ENCODE measurements at regions not wholly inside any gene's neighbourhood (a gene's known extent, or its start where the extent isn't known, plus 50 kb on each side); places are given as distances from the start of the nearest gene placed in this dataset.
"Not testable (repeated sequence)": the region's sequence is repeated elsewhere in the genome, so short reads cannot be mapped to it uniquely, and the experiment has no call there.

DNA sequence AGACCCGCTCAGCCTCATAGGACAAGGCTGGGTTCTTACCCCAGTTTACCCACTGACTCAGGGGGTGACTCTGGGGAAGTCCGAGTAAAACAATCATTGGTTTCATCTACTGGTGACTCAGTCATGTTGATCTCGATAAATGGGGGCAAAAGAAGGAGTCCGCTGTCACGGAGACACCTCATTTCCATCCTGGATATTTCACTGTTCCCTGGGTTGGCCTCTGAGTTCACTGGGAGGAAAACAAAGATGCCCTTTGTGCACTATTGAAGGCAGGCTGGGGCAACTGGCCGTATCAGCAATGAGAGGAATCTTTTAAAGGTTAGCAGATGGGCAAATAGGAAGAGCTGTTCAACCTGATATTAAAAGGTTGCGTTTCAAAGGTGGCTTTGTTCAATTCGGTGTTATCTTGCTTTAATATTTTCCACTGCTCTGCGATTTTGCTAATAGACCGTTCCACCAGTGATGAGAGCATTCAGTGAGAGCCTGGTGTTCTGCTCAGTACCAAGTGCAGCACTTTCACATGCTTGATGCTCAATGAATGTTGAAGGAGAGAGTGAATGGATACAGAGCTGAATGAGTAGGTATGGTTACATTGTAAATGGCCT is 110.2 kb upstream of the EGFLAM start:
- DNase-seq (ENCODE audit: low read depth), result no peak

DNA sequence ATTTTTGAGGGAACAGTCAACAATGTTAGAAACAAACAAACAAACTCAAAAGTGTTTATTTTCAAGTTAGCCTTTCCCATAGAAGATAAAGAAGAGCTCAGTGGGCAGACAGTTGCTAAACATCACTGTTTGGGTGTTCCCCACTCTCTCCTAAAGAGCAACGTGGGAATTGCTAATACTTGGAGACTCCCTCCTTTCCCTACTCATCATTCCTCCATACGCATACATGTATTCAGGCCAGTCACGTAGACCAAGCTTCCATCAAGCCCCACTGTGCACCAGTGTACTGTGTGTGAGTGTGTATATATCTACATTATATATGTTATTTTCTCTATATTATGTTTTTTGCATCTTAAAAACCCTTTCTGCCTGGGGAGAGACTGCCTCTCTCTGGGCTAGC is 115.0 kb upstream of the EGFLAM start:
- DNase-seq (ENCODE audit: low read depth), result no peak

DNA sequence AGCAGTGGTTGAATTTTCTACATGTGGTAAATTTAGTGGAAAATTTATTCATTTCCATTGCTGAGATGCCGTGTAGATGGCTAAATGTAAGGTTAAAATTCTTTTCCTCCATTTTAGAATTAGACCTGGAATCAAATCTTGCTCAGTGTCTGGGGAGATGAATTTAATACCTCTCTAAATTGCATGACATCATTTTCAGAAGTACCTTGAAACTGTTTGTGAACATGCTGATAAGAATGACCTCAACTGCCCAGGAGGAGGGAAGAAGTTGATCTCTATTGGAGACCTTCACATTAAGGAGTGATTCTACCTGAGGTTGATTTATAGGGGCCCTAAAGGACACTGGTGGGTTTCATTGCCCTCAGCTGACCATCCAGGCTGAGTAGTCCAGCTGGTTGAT is 116.7 kb upstream of the EGFLAM start:
- DNase-seq (ENCODE audit: low read depth), result no peak

DNA sequence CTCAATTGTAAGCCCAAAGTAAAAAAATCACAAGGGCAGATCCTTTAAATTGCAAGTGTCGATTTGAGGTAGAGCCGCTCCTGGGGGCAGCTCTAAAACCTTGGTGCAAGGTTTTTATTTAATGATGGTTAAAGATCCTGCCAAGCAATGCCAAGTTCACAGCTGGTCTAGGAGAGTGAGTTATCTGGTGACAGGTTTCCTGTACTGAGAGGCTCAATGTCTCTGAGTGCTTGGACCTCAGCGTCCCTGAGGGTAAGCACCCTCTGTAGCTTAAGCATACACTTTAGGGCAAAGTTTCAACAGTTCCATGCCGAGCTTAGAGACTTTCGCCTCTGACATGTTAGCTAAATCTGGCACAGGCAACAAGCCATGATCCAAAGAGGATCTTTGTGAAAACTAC is 119.8 kb upstream of the EGFLAM start:
- DNase-seq (ENCODE audit: low read depth), result no peak

DNA sequence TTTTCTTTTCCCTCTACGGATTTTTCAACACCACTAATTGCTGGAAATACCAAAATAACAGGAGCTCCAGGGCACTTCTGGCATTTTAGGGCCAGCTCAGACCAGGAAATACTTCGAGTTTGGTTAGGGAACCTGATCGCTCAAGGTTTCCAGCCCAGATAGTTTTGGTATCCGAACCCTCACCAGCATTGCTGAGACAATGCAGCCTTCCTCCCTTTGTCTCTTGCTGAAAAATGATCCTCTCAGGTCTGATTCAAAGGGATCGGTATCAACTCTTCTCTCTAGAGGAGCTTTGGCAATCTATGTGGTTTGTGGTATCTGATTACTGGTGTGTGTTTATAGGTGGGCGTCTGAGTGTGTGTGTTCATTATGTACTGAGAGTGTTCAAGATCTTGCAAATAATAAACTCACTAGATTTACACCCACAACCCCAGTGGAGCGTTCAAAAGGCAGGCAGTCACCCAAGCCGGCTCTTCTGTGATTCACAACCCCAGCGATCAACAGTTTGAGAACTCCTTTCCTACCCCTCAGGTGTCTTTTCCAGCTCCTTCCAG is 122.8 kb upstream of the EGFLAM start:
- DNase-seq (ENCODE audit: low read depth), result no peak

DNA sequence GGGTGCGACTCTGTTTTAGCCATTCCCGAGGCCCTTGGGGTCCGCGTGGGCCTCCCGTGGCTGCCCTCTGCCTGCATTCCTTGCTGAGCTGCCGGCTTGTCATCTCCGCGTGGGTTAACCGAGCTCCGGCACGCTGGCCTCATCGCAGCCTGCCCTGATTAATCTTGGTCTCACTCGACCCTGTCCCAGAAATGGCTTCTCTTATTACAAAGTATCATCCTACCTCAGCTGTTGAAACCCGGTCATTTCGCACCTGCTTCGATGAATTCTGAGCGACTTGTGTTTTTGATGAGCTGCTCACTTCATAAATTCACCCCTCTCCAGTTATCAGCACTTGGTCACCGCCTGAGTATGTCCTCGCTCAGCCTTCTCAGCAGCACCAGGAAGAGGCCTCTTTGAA is 123.5 kb upstream of the EGFLAM start:
- DNase-seq (ENCODE audit: low read depth), result no peak

DNA sequence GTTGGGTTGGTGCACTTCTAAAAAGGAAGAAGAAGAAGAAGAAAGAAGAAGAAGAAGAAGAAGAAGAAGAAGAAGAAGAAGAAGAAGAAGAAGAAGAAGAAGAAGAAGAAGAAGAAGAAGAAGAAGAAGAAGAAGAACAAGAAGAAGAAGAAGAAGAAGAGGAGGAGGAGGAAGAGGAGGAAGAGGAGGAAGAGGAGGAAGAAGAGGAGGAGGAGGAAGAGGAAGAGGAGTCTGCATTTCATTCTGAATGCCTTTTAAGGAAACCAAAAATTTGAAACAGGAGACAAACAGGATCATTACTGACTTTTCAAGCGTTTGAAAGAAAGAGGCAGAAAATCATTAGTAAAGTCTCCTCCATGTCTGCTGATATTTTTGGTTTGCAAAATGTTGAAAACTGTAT is 124.1 kb upstream of the EGFLAM start:
- not testable (repeated sequence) for DNase-seq (ENCODE audit: low read depth)

DNA sequence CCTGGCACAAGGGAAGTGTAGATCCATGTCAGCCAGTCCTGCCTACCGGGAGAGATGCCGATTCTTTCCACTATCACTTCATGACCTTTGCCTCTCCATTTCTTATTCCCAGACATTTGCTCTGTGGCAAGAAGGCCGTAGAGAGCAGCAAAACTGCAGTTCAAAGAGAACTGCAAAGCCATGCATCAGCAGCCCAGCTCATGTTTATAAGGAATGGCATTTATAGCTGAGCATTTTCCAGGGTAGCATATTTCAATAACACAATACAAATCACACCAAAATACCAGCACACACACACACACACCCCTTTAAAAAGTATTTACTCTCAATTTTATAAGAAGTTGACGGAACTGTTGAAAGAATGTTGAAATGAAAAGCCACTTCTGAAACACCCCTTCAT is 126.7 kb upstream of the EGFLAM start:
- no peak for DNase-seq (ENCODE audit: low read depth)

DNA sequence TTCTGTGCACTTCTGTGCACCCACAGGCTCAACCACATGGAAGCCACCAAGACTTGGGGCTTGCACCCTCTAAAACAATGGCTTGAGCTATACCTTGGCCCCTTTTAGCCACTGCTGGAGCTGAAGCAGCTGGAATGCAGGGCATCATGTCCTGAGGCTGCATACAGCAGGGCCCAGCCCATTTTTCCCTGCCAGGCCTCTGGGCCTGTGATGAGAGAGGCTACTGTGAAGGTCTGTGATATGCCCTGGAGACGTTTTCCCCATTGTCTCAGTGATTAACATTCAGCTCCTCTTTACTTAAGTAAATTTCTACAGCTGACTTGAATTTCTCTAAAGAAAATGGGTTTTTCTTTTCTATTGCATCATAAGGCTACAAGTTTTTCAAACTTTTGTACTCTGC is 134.0 kb upstream of the EGFLAM start:
- no peak for DNase-seq (ENCODE audit: low read depth)

DNA sequence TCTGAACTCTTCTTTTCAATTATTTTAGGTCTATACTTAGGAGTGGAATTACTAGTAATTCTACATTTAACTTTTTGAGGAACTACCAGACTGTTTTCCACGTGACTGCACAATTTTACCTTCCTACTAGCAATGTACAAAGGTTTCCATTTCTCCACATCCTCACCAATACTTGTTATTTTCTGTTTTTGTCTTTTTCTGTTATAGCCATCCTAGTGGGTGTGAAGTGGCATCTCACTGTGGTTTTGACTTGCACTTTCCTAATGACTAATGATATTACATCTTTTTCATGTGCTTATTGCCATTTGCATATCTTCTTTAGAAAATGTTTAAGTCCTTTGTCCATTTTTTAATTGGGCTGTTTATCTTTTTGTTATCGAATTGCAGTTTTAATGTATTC is 136.9 kb upstream of the EGFLAM start:
- DNase-seq (ENCODE audit: low read depth), result no peak

DNA sequence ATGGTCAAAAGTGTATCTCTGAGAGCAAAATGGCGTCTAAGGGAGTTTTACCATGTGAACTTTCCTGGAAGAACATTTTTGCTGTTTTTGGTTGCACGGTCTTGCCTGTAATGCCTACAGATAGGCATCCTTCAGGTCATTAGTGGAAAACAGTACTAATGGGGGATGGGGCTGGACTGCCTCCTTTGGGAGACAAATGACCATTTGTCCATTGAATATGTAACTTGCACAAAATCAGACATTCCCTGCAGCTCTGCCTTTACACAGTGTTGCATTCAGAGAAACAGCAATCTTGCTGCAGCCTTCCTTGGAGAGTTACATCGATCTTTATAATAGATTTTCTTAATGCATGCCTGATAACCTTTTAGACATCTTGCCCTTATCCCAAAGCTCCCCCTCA is 138.5 kb upstream of the EGFLAM start:
- DNase-seq (ENCODE audit: low read depth), result no peak

DNA sequence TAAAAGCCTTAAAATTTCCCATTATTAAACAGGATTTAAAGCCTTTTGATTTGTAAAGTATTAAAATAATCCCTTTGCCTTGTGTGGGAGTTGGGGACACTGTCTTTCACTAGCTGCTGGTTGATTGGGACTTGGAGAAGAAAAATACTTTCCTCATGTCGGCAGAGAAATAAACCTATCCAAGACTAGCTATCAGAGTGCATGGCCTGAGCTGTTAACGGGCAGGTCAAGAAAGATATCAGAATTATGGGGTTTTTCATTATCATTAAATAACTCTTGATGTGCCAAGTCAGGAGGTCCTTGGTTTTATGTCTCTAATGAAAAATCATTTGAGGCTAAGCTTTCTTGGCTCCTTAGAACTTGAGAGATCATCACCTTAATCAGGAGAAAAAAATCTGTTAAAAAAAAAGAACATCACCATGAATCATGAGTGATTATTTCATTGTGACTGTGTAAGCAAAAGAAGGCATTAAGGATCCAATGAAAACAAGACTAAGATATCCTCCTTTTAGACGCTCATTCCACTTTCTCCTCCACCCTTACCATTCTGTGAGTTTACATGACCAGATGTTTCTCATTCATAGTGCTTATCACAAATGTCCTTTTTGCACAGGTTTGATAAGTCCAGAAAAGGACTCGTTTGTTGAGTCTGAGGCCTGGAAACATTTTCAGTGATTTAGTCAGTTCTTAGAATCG is 140.4 kb upstream of the EGFLAM start:
- DNase-seq (ENCODE audit: low read depth), result no peak

DNA sequence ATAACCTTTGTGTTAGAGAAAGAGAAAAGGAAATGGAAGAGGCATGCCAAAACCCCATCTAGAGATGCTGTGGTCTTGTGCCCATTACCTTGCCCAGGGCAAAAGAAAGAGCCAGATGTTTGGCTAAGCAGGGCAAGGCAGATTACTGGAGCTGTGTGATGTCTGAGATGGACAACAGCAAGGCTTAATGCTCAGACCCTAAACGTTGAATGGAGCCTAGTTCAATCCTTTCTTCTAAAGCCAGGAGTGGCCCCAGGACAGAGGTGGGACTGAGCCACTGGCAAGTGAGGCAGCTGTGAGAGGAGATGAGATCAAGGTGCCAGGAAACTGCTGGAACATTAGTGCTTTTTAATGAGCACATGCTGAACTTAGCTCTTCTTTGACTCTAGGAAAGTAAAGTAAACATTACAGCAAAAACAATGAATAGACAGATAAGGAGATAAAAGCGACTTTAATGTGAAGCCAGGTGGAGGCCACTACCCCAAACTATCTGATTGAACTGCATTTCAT is 143.0 kb upstream of the EGFLAM start:
- no peak for DNase-seq (ENCODE audit: low read depth)

DNA sequence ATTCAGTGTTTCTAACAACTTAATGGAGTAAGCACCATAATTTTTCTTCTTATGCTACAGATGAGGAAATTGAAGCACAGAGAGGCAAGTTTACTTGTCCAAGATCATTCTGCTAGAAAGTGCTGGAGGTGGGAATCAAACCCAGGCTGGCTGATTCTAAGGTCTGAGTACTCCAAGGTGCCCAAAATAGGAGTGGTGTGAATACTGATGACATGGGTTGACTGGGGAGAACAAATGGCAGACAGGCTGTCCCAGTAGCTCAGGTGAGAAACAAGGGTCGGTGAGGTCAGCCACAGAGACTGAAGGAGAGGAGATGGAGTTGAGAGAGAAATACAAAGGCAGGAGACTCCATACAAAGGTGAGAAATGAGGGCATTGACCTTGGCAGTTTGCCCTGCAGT is 144.5 kb upstream of the EGFLAM start:
- no peak for DNase-seq (ENCODE audit: low read depth)

DNA sequence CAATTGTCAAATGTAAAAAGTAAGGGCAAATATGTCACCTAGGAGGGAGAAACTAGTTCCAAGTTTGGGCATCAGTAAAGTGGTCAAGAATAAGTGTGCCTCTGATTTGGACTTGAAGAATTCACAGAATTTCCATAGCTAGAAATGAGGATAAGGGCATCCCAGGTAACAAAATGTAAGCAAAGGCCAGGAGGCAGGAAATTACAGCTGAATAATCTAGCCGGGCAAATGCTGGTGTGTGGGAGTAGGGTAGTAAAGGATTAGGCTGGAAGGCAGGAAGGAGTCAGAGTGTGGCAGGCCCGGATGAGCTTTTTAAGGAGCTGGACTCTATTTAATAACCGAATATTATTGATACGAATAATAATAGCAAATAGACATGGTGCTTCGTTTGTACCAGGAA is 144.9 kb upstream of the EGFLAM start:
- DNase-seq (ENCODE audit: low read depth), result no peak

DNA sequence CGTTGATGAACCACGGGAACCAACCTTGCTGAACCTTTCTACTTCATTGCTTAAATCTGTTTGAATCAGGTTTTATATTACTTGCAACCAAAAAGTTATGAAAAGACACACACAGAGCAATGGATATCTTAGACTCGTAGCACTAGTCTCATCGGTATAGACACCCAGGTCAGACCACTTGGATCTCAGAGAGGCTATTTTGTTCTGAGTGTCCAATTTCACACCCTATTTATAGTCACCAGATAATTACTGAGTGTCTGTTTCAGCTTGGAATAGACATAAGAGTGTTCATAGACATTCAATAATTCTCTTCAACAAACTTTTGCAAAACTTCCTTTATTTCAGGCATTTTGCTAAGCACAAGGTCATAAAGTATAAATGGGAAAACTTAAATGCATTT is 145.4 kb upstream of the EGFLAM start:
- no peak for DNase-seq (ENCODE audit: low read depth)

DNA sequence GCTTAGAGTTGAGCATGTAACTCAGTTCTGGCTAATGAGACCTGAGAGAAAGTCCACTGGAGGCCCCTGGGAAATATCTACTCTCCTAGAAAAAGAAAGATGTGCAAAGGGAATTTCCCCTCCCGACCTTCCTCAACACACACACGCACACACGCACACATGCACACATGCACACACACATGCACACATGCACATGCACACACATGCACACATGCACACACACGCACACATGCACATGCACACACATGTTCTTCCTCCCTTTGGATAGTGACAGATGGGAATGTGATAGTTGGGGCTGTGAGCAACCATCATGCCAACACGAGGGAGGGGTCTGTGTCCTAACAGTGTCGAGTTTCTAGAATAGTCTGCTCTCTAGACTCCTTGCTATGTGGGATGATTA is 148.2 kb upstream of the EGFLAM start:
- no peak for DNase-seq (ENCODE audit: low read depth)

DNA sequence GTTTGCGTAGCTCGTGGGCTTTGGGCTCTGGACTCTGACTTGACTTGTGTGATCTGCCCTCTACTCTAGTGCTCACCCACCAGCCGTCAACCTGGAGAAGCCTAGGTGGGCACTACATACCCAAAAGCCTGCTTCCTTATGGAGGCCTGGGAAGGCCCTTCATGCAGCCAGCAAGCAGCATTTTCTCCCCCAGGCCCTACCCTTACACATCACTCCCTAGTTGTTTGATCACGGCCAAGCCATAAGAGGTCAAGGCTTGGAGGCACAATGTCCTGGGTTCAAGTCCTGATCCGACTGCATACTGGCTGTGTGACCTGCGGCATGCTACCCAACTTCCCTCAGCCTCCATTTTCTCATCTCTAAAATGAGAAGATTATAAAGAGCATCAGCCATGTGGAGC is 151.3 kb upstream of the EGFLAM start:
- DNase-seq (ENCODE audit: low read depth), result no peak

DNA sequence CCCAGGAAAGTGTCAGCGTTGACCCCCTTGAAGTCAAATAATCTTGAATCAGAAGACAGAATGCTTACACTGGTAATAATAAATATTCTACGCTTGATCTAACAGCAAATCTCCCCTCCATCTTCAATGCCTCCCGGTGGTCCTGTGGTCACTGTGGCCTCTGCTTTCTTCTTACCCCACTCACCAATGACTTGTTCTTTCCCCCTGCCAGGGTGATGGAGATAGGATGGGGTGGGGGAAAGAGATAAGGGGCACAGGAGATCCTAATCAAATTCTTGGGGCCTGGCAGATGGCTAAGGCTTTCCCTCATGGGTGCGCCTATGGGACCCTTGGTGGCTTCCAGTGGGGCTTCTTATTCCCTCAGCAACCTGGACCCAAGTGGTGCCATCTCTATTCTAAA is 152.6 kb upstream of the EGFLAM start:
- DNase-seq (ENCODE audit: low read depth), result no peak

DNA sequence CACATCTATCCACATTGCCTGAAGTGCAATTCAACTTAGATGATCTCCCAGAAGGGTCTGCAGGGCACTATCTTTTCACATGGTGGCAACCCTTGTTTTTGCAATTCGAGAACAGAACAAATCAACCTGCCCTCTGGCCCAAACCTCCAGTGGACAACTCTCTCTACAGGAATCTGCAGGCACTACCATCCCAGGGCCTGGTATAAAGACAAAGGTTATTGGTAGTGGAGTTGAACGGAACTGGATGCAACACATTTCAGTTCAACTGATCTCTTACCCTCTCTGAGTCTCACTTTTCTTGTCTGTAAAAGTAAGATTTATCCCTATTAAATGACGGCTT is 153.2 kb upstream of the EGFLAM start:
- DNase-seq (ENCODE audit: low read depth), result no peak

DNA sequence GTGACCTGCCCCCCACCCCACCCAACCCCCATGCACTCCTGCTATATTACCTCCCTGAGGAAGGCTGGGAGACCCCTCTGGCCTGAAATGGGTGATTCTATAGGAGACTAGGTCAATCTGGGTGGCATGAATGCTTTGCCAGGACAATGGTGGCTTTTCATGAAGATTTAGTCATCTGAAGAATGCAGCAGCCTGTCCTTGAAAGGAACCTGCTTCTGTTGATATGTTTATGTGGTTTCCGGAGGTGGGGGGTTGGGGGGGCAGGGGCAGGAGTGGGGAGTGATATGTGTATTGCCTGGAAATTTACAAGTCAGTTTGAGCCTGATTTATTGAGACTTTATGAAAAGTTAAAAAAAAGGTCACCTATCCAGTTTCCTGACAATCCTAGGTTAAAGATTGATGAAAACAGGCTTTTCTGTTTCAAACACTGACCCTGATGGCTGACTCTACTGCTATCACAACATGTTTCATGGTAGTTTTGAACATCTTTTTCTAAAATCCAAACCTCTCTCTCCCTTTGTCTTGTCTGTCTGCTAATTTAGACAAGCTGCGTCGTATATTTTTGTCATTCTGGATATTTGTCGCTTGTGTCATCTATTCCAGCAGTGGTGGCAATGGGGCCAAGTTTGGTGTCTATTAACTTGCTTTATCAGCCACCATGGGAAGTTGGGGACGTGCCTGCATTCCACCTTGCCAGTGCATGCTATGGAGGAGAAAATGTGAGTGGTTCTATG is 153.7 kb upstream of the EGFLAM start:
- DNase-seq (ENCODE audit: low read depth), result no peak

DNA sequence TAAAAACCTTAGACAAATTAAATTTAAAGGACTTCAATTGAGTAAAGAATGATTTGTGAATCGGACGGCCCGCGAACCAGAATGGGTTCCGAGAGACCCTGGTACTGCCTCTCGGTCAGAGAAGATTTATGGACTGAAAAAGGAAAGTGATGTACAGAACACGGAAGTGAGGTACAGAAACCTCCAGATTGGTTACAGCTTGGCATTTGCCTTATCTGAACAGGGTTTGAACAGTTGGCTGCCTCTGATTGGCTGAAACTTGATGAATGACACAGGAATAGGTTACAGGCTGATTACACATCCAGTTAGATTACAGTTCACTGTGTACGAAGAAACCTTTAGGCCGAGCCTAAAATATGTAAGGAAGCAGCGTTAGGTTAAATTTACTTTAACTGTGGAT is 156.5 kb upstream of the EGFLAM start:
- no peak for DNase-seq (ENCODE audit: low read depth)

All from GM04503 (cell line).